Natural killer cell treated with Interleukin-12 subunit alpha and Interleukin-12 subunit beta and Interleukin-15 and Interleukin-18, amount 100 ng/mL, for 72 hours (primary cell): ENCODE measurements at regions not wholly inside any gene's neighbourhood (a gene's known extent, or its start where the extent isn't known, plus 50 kb on each side); places are given as distances from the start of the nearest gene placed in this dataset.

ENCODE experiments used
- ATAC-seq, 2 donors: fragments of 150-1000 bp; cut with Tn5 transposase in 1 of 2; sonication (Bioruptor Pico), chemical (Tn5 transposase) in 1 of 2; 2 replicates each; pipeline ENCODE4 v1.10.0; 2021
- DNase-seq: peaks from one replicate; pipeline ENCODE4 v3.0.0; 2022; ENCODE audit warnings: low spot score
- H3K27ac Mint-ChIP-seq, 2 donors: 1 replicate in 1 of 2; 2 replicates in 1 of 2; pipeline ENCODE4 v1.8.0; 2022; ENCODE audit warnings: mixed read lengths in 2 of 2, mild to moderate bottlenecking in 1 of 2, moderate library complexity in 1 of 2
- H3K27me3 Mint-ChIP-seq, 2 donors: 1 replicate in 1 of 2; 2 replicates in 1 of 2; pipeline ENCODE4 v1.8.0; 2022; ENCODE audit warnings: mixed read lengths in 2 of 2
- H3K36me3 Mint-ChIP-seq: one replicate; pipeline ENCODE4 v1.8.0; 2022; ENCODE audit warnings: mixed read lengths
- H3K4me1 Mint-ChIP-seq, 2 donors: 1 replicate in 1 of 2; 2 replicates in 1 of 2; pipeline ENCODE4 v1.8.0; 2022; ENCODE audit warnings: low read depth in 2 of 2, mixed read lengths in 2 of 2, mild to moderate bottlenecking in 1 of 2
- H3K4me3 Mint-ChIP-seq: one replicate; pipeline ENCODE4 v1.8.0; 2022; ENCODE audit warnings: mixed read lengths
- H3K9me3 Mint-ChIP-seq: 2 replicates; pipeline ENCODE4 v1.8.0; 2022; ENCODE audit warnings: mixed read lengths

GRCh38 chr6:23587582-23587981 is 538.4 kb upstream of the NRSN1 start:
- Mint-ChIP-seq H3K36me3 (no peaks in the 10 kb centered on the region), H3K4me1 (no peaks in the 10 kb centered on the region), H3K27ac (no peak overlapping the region), H3K9me3 (peaks cover 2% of the 10 kb centered on the region), H3K27me3 (no peaks in the 10 kb centered on the region), H3K4me3 (no peak overlapping the region)
- DNase-seq (no peak), ATAC-seq (no peak)

GRCh38 chr6:23589811-23590210 is 536.2 kb upstream of the NRSN1 start:
- no peak overlapping the region for H3K4me3 Mint-ChIP-seq
- no peak for DNase-seq

GRCh38 chr6:23590498-23591126 is 535.4 kb upstream of the NRSN1 start:
- H3K27me3 Mint-ChIP-seq = no peaks in the 10 kb centered on the region
- H3K36me3 Mint-ChIP-seq = no peaks in the 10 kb centered on the region
- no peak overlapping the region for H3K27ac Mint-ChIP-seq
- ATAC-seq (no peak), DNase-seq (no peak)
- no peaks in the 10 kb centered on the region for H3K4me1 Mint-ChIP-seq
- no peak overlapping the region for H3K4me3 Mint-ChIP-seq
- peaks cover 11% of the 10 kb centered on the region for H3K9me3 Mint-ChIP-seq

More at GRCh38 chr6:23589811-23590210, 536.2 kb upstream of the NRSN1 start:
- H3K9me3 Mint-ChIP-seq = peaks cover 9% of the 10 kb centered on the region
- no peak overlapping the region for H3K27ac Mint-ChIP-seq
- H3K27me3 Mint-ChIP-seq = no peaks in the 10 kb centered on the region
- no peaks in the 10 kb centered on the region for H3K36me3 Mint-ChIP-seq
- no peak for ATAC-seq
- H3K4me1 Mint-ChIP-seq = no peaks in the 10 kb centered on the region

- no peak for DNase-seq
- Mint-ChIP-seq H3K36me3 (no peaks in the 10 kb centered on the region), H3K27me3 (no peaks in the 10 kb centered on the region), H3K27ac (no peak overlapping the region), H3K4me1 (no peaks in the 10 kb centered on the region), H3K9me3 (peaks cover 13% of the 10 kb centered on the region), H3K4me3 (no peak overlapping the region)
- ATAC-seq = no peak
Measured at GRCh38 chr6:23591761-23592160, 534.3 kb upstream of the NRSN1 start.

GRCh38 chr6:23600118-23600517 is 525.9 kb upstream of the NRSN1 start:
- ATAC-seq (no peak), DNase-seq (no peak)
- H3K27ac Mint-ChIP-seq = no peak overlapping the region
- H3K4me1 Mint-ChIP-seq = no peaks in the 10 kb centered on the region
- no peaks in the 10 kb centered on the region for H3K36me3 Mint-ChIP-seq
- H3K4me3 Mint-ChIP-seq = no peak overlapping the region
- H3K27me3 Mint-ChIP-seq = no peaks in the 10 kb centered on the region
- peaks cover 30% of the 10 kb centered on the region for H3K9me3 Mint-ChIP-seq

GRCh38 chr6:23601811-23602345 is 524.1 kb upstream of the NRSN1 start:
- peaks cover 24% of the 10 kb centered on the region for H3K9me3 Mint-ChIP-seq
- H3K27ac Mint-ChIP-seq = no peak overlapping the region
- no peak for DNase-seq
- no peaks in the 10 kb centered on the region for H3K4me1 Mint-ChIP-seq
- H3K27me3 Mint-ChIP-seq = no peaks in the 10 kb centered on the region
- H3K4me3 Mint-ChIP-seq = no peak overlapping the region
- no peak for ATAC-seq
- H3K36me3 Mint-ChIP-seq = no peaks in the 10 kb centered on the region

GRCh38 chr6:23608931-23609435 is 517.0 kb upstream of the NRSN1 start:
- Mint-ChIP-seq H3K4me1 (no peaks in the 10 kb centered on the region), H3K9me3 (peaks cover 5% of the 10 kb centered on the region), H3K27me3 (no peaks in the 10 kb centered on the region), H3K4me3 (no peak overlapping the region), H3K36me3 (no peaks in the 10 kb centered on the region), H3K27ac (no peak overlapping the region)
- no peak for DNase-seq
- no peak for ATAC-seq

GRCh38 chr6:23611776-23612381 is 514.1 kb upstream of the NRSN1 start:
- Mint-ChIP-seq H3K4me1 (no peaks in the 10 kb centered on the region), H3K4me3 (no peak overlapping the region), H3K27ac (no peak overlapping the region), H3K27me3 (no peaks in the 10 kb centered on the region), H3K9me3 (peaks cover 12% of the 10 kb centered on the region), H3K36me3 (no peaks in the 10 kb centered on the region)
- DNase-seq (no peak), ATAC-seq (no peak)

- no peak overlapping the region for H3K4me3 Mint-ChIP-seq
- peaks cover 4% of the 10 kb centered on the region for H3K36me3 Mint-ChIP-seq
- ATAC-seq (no peak), DNase-seq (no peak)
- no peaks in the 10 kb centered on the region for H3K27me3 Mint-ChIP-seq
- H3K9me3 Mint-ChIP-seq = peaks cover 18% of the 10 kb centered on the region
- no peaks in the 10 kb centered on the region for H3K4me1 Mint-ChIP-seq
- H3K27ac Mint-ChIP-seq = no peak overlapping the region
Measured at GRCh38 chr6:23618366-23618765, 507.6 kb upstream of the NRSN1 start.

GRCh38 chr6:23620911-23621401 is 505.1 kb upstream of the NRSN1 start:
- Mint-ChIP-seq H3K4me3 (no peak overlapping the region), H3K27me3 (no peaks in the 10 kb centered on the region), H3K9me3 (peaks cover 13% of the 10 kb centered on the region), H3K27ac (no peak overlapping the region), H3K4me1 (no peaks in the 10 kb centered on the region), H3K36me3 (peaks cover 4% of the 10 kb centered on the region)
- DNase-seq (no peak), ATAC-seq (no peak)

- no peaks in the 10 kb centered on the region for H3K36me3 Mint-ChIP-seq
- no peaks in the 10 kb centered on the region for H3K4me1 Mint-ChIP-seq
- no peaks in the 10 kb centered on the region for H3K27me3 Mint-ChIP-seq
- peaks cover 15% of the 10 kb centered on the region for H3K9me3 Mint-ChIP-seq
- no peak for DNase-seq
- no peak for ATAC-seq
- H3K27ac Mint-ChIP-seq = no peak overlapping the region
- H3K4me3 Mint-ChIP-seq = no peak overlapping the region
Measured at GRCh38 chr6:23630726-23631635, 495.0 kb upstream of the NRSN1 start.

GRCh38 chr6:23633996-23634395 is 492.0 kb upstream of the NRSN1 start:
- ATAC-seq = no peak
- no peak overlapping the region for H3K27ac Mint-ChIP-seq
- no peak for DNase-seq
- H3K9me3 Mint-ChIP-seq = peaks cover 16% of the 10 kb centered on the region
- H3K4me1 Mint-ChIP-seq = no peaks in the 10 kb centered on the region
- no peaks in the 10 kb centered on the region for H3K36me3 Mint-ChIP-seq
- H3K27me3 Mint-ChIP-seq = no peaks in the 10 kb centered on the region
- H3K4me3 Mint-ChIP-seq = no peak overlapping the region

GRCh38 chr6:23635150-23635549 is 490.9 kb upstream of the NRSN1 start:
- no peak for DNase-seq
- Mint-ChIP-seq H3K36me3 (no peaks in the 10 kb centered on the region), H3K9me3 (peaks cover 16% of the 10 kb centered on the region), H3K4me1 (no peaks in the 10 kb centered on the region), H3K27ac (no peak overlapping the region), H3K4me3 (no peak overlapping the region), H3K27me3 (no peaks in the 10 kb centered on the region)
- no peak for ATAC-seq

GRCh38 chr6:23637296-23637695 is 488.7 kb upstream of the NRSN1 start:
- H3K4me1 Mint-ChIP-seq = no peaks in the 10 kb centered on the region

More at GRCh38 chr6:23637296-23637695, 488.7 kb upstream of the NRSN1 start:
- no peak for ATAC-seq
- no peak for DNase-seq
- Mint-ChIP-seq H3K4me3 (no peak overlapping the region), H3K36me3 (no peaks in the 10 kb centered on the region), H3K27me3 (no peaks in the 10 kb centered on the region), H3K9me3 (peaks cover 11% of the 10 kb centered on the region), H3K27ac (no peak overlapping the region)
